KMS-11 (cell line): ENCODE measurements at regions not wholly inside any gene's neighbourhood (a gene's known extent, or its start where the extent isn't known, plus 50 kb on each side); places are given as distances from the start of the nearest gene placed in this dataset.

Experiments
- H2AFZ ChIP-seq: fragments of 200-600 bp; sonication (generic); 2 replicates; pipeline ENCODE4 v1.6.1; 2016; ENCODE audit warnings: antibody characterized with exemption, mixed run types, low read depth
- H3K27ac ChIP-seq: fragments of 200-600 bp; sonication (generic); 2 replicates; pipeline ENCODE4 v1.6.1; 2016; ENCODE audit warnings: mild to moderate bottlenecking, mixed run types
- H3K27me3 ChIP-seq: fragments of 200-600 bp; sonication (generic); 2 replicates; pipeline ENCODE4 v1.6.1; 2017; ENCODE audit warnings: mild to moderate bottlenecking, low read depth, mixed run types, moderate library complexity; ENCODE audit not compliant: insufficient read depth
- H3K36me3 ChIP-seq: fragments of 200-600 bp; sonication (generic); 2 replicates; pipeline ENCODE4 v1.6.1; 2017; ENCODE audit warnings: mild to moderate bottlenecking, mixed run types; ENCODE audit not compliant: insufficient read depth
- H3K4me1 ChIP-seq: fragments of 200-600 bp; sonication (generic); 2 replicates; pipeline ENCODE4 v1.6.1; 2016; ENCODE audit warnings: mild to moderate bottlenecking, low read depth, mixed run types; ENCODE audit not compliant: poor library complexity, severe bottlenecking
- H3K4me2 ChIP-seq: fragments of 200-600 bp; sonication (generic); 2 replicates; pipeline ENCODE4 v1.7.0; 2016; ENCODE audit warnings: mild to moderate bottlenecking, mixed run types
- H3K4me3 ChIP-seq: fragments of 200-600 bp; sonication (generic); IDR thresholded peaks from 2 replicates; pipeline ENCODE4 v1.6.1; 2017; ENCODE audit warnings: low read depth, low read length, mixed read lengths; ENCODE audit not compliant: insufficient read depth
- H3K79me2 ChIP-seq: fragments of 200-600 bp; sonication (generic); 2 replicates; pipeline ENCODE4 v1.6.1; 2016; ENCODE audit warnings: low read depth, mixed run types; ENCODE audit not compliant: insufficient read depth
- H3K9ac ChIP-seq: fragments of 200-600 bp; sonication (generic); 2 replicates; pipeline ENCODE4 v1.6.1; 2016; ENCODE audit warnings: mild to moderate bottlenecking, mixed run types
- H4K20me1 ChIP-seq: fragments of 200-600 bp; sonication (generic); 2 replicates; pipeline ENCODE4 v1.6.1; 2016; ENCODE audit warnings: mild to moderate bottlenecking, mixed run types; ENCODE audit not compliant: insufficient read depth
- TF ChIP-seq, protein P1 (sequence below): fragments of 200-600 bp; sonication (generic); conservative IDR thresholded peaks from 2 replicates; pipeline ENCODE4 v1.6.1; 2017; ENCODE audit warnings: low read depth, mild to moderate bottlenecking, antibody characterized with exemption, low read length, moderate library complexity, mixed read lengths

DNA sequence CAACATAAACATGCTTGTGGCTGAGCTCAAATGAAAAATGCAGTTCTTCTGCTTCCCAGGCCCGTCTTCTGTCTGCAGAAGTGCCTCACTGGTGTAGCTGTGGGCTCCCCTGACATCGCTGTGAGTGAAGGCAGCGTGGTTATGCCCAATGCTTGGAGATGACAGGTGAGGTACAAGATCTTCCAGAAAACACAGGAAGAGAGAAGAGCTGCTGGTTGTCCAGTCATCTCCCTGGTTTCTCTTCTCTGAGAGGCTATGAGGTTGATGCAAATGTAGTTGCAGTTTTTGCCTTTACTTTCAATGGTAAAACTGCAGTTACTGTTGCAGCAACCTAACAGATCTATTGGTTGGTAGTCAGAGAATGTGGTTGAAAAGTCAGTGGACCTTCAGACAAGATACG lies 223.6 kb downstream of the GATA3 start:
- no peak overlapping the region for H3K9ac ChIP-seq
- H3K27me3 ChIP-seq = no peaks in the 10 kb centered on the region
- H2AFZ ChIP-seq = no peak overlapping the region

DNA sequence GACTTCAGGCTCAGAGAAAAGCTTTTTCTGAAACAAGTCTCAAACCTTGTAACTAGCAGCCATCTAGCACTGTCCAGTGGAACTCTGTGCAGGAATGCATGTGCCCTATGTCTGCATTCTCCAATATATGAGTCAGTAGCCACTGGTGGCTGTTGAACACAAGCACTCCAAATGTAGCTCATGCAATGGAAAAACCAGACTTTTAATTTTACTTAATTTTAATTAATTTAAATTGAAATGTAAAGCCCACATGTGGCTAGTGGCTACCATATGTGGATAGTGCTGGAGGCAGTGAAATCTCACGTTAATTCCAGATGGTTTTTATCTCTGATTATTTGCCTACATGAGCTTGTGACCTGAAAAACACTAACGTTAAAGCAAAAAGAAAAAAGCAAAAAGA lies 225.1 kb downstream of the GATA3 start:
- Histone ChIP-seq H3K4me1 (no peaks in the 10 kb centered on the region), H3K36me3 (no peaks in the 10 kb centered on the region), H2AFZ (no peak overlapping the region), H3K79me2 (no peaks in the 10 kb centered on the region), H3K4me3 (no peak overlapping the region), H3K27ac (no peak overlapping the region), H3K9ac (no peak overlapping the region), H3K27me3 (no peaks in the 10 kb centered on the region), H4K20me1 (no peaks in the 10 kb centered on the region), H3K4me2 (no peak overlapping the region)
- TF ChIP-seq, protein P1, sequence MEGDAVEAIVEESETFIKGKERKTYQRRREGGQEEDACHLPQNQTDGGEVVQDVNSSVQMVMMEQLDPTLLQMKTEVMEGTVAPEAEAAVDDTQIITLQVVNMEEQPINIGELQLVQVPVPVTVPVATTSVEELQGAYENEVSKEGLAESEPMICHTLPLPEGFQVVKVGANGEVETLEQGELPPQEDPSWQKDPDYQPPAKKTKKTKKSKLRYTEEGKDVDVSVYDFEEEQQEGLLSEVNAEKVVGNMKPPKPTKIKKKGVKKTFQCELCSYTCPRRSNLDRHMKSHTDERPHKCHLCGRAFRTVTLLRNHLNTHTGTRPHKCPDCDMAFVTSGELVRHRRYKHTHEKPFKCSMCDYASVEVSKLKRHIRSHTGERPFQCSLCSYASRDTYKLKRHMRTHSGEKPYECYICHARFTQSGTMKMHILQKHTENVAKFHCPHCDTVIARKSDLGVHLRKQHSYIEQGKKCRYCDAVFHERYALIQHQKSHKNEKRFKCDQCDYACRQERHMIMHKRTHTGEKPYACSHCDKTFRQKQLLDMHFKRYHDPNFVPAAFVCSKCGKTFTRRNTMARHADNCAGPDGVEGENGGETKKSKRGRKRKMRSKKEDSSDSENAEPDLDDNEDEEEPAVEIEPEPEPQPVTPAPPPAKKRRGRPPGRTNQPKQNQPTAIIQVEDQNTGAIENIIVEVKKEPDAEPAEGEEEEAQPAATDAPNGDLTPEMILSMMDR = no peak

More for the DNA sequence above, 223.6 kb downstream of the GATA3 start:
- Histone ChIP-seq H3K4me3 (no peak overlapping the region), H3K36me3 (no peaks in the 10 kb centered on the region), H4K20me1 (no peaks in the 10 kb centered on the region), H3K4me1 (no peaks in the 10 kb centered on the region), H3K79me2 (no peaks in the 10 kb centered on the region), H3K4me2 (no peak overlapping the region), H3K27ac (no peak overlapping the region)
- TF ChIP-seq, protein P1 = no peak

DNA sequence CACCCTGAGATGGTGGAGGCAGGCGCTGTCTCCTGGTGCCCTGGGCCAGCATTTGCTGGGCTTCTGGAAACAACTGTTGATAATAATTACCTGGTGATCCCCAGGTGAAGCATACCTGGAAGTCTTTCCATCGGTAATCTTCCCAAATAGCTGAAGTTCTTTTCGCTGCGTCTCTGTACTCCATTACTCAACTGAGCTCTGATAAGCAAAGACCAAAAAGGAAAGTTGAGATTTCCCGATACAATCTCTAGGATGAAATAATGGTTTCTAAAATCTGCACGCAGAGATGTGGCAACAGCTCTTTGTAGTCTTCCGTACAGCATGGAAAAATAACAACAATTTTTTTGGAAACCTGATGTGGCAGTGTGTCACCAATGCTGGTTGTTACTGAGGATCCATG lies 226.5 kb downstream of the GATA3 start:
- Histone ChIP-seq H3K79me2 (no peaks in the 10 kb centered on the region), H3K27ac (no peak overlapping the region), H3K27me3 (no peaks in the 10 kb centered on the region), H2AFZ (no peak overlapping the region), H3K4me2 (no peak overlapping the region), H3K4me1 (no peaks in the 10 kb centered on the region), H3K4me3 (no peak overlapping the region), H4K20me1 (no peaks in the 10 kb centered on the region), H3K36me3 (no peaks in the 10 kb centered on the region), H3K9ac (no peak overlapping the region)
- TF ChIP-seq, protein P1 = no peak

DNA sequence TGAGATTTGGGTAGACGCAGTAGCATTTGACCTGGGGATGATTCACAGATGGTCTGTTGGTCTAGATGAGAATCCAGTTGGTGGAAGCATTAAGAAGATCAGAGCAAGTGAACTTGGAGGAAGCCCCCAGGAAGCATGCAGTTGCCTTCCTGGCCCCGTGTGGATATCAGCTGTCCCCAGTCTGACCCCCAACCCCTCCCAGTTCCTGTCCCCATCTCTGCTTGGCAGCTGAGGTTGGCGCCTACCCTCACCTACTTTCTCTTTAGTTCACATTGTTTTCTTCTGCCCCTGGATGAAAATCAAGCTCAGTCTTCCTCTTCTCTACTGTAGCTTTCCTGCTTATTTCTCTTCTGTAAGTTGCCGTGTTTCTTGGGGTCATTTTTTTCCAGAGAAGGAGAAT lies 227.9 kb downstream of the GATA3 start:
- Histone ChIP-seq H3K4me1 (no peaks in the 10 kb centered on the region), H3K36me3 (no peaks in the 10 kb centered on the region), H3K9ac (no peak overlapping the region), H3K27ac (no peak overlapping the region), H2AFZ (no peak overlapping the region), H3K27me3 (no peaks in the 10 kb centered on the region), H4K20me1 (no peaks in the 10 kb centered on the region), H3K4me2 (no peak overlapping the region), H3K4me3 (no peak overlapping the region), H3K79me2 (no peaks in the 10 kb centered on the region)
- TF ChIP-seq, protein P1 = no peak
